ENCODE measurements at regions not wholly inside any gene's neighbourhood (a gene's known extent, or its start where the extent isn't known, plus 50 kb on each side); places are given as distances from the start of the nearest gene placed in this dataset.
"Not testable (repeated sequence)": the region's sequence is repeated elsewhere in the genome, so short reads cannot be mapped to it uniquely, and the experiment has no call there.

DNA sequence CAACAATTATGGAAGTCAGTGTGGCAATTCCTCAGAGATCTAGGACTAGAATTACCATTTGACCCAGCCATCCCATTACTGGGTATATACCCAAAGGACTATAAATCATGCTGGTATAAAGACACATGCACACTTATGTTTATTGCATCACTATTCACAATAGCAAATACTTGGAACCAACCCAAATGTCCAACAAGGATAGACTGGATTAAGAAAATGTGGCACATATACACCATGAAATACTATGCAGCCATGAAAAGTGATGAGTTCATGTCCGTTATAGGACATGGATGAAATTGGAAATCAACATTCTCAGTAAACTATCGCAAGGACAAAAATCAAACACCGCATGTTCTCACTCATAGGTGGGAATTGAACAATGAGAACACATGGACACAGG, 306.4 kb upstream of the DEFB115 start:
- not testable (repeated sequence) for TF ChIP-seq CTCF (conservative IDR thresholded peaks at IDR 0.05; ENCODE audit: low read depth in 2 of 2); EZH2phosphoT487 (IDR thresholded peaks at IDR 0.05; ENCODE audit: unreplicated experiment); NANOG (IDR thresholded peaks at IDR 0.05; ENCODE audit: borderline replicate concordance); REST (IDR thresholded peaks at IDR 0.05; ENCODE audit: unreplicated experiment)
